ENCODE measurements at regions not wholly inside any gene's neighbourhood (a gene's known extent, or its start where the extent isn't known, plus 50 kb on each side); places are given as distances from the start of the nearest gene placed in this dataset.

DNA sequence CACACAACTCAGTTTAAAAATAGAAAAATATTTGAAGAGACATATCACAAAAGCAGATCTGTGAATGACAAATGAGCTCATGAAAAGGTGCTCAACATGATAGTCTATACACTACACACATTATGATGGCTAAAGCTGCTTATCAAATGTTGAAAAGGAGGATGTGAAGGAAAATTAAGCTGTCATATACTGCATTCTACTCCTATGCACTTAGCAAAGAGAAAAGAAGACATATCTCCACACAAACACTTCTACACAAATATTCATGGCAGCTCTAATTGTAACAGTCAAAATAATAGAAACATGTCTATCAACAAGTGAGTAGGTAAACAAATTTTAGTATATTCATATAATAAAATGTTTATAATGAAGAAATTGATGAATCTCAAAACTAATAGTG, 540.5 kb downstream of the PLOD2 start:
- TF ChIP-seq CTCF (IDR thresholded peaks at IDR 0.05; ENCODE audit: insufficient read depth, low read depth, low read length) (no peak), EZH2 (IDR thresholded peaks at IDR 0.05; ENCODE audit: insufficient read depth, low read length) (no peak)

All from astrocyte (in vitro differentiated cells and primary cell).